Nephron progenitor cell (in vitro differentiated cells): ENCODE measurements at regions not wholly inside any gene's neighbourhood (a gene's known extent, or its start where the extent isn't known, plus 50 kb on each side); places are given as distances from the start of the nearest gene placed in this dataset.

Experiments used
- DNase-seq: peaks from one replicate; pipeline ENCODE4 v3.0.0; 2021
- H3K27ac Mint-ChIP-seq: 2 replicates; pipeline ENCODE4 v1.8.0; 2021; ENCODE audit warnings: mild to moderate bottlenecking, moderate library complexity, mixed read lengths
- H3K27me3 Mint-ChIP-seq: 2 replicates; pipeline ENCODE4 v1.8.0; 2021; ENCODE audit warnings: mild to moderate bottlenecking, low read depth, mixed read lengths; ENCODE audit not compliant: poor library complexity
- H3K36me3 Mint-ChIP-seq: 2 replicates; pipeline ENCODE4 v1.8.0; 2021; ENCODE audit warnings: low read depth, mixed read lengths
- H3K4me1 Mint-ChIP-seq: 2 replicates; pipeline ENCODE4 v1.8.0; 2021; ENCODE audit warnings: mixed read lengths
- H3K4me3 Mint-ChIP-seq: 2 replicates; pipeline ENCODE4 v1.8.0; 2021; ENCODE audit warnings: mild to moderate bottlenecking, moderate library complexity, mixed read lengths
- H3K9me3 Mint-ChIP-seq: 2 replicates; pipeline ENCODE4 v1.8.0; 2021; ENCODE audit warnings: mild to moderate bottlenecking, moderate library complexity, mixed read lengths
- TF ChIP-seq, protein P1 (sequence below): fragments of 200-600 bp; sonication (generic); IDR thresholded peaks from 2 replicates; pipeline ENCODE4 v1.5.0; 2021; ENCODE audit warnings: antibody characterized with exemption

DNA sequence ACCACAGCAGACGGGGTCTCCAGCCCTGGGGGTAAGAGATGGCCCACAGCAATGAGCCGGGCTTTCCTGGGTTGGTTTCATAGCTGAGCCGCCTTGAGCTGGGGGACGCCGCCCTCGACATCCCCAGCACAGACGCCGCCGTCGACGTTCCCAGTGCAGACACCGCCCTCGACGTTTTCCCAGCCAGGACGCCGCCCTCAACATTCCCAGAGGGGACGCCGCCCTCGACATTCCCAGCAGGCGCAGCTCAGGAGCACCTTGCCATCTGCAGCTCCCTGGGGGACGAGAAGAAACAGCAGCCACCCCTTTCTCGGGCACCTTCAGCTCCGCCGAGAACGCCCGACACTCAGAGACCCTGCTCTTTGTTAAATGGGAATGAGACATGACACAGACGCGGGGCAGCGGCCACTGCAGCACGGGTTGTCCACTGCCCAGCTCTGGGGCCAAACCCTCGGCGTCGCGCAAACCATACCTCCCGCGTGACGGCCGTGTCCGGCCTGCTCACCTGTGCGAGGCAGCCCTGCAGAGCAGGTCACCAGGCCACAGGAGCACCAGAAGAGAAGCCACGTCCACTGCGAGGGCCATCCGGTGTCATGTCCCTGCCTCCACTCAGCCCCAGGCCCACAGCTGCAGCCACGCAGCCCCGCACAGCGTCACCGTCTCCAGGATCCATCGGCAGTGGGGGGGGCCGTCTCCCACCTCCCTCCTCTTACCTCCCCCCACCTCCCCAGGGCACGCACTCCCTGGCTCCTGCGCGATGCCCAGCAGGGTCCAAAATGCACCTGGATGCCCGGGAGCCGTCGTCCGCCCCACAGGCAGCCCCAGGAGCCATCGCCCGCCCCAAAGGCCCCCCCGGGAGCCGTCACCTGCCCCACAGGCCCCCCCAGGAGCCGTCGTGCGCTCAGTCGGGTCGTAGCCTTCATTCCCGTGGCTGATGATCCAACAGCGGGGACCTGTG lies 77.4 kb upstream of the GALNT9 start:
- Mint-ChIP-seq H3K27ac (no peak overlapping the region), H3K9me3 (no peaks in the 10 kb centered on the region), H3K36me3 (no peaks in the 10 kb centered on the region), H3K4me3 (no peak overlapping the region), H3K4me1 (peaks cover 16% of the 10 kb centered on the region), H3K27me3 (no peaks in the 10 kb centered on the region)
- DNase-seq: no peak
- TF ChIP-seq, protein P1, sequence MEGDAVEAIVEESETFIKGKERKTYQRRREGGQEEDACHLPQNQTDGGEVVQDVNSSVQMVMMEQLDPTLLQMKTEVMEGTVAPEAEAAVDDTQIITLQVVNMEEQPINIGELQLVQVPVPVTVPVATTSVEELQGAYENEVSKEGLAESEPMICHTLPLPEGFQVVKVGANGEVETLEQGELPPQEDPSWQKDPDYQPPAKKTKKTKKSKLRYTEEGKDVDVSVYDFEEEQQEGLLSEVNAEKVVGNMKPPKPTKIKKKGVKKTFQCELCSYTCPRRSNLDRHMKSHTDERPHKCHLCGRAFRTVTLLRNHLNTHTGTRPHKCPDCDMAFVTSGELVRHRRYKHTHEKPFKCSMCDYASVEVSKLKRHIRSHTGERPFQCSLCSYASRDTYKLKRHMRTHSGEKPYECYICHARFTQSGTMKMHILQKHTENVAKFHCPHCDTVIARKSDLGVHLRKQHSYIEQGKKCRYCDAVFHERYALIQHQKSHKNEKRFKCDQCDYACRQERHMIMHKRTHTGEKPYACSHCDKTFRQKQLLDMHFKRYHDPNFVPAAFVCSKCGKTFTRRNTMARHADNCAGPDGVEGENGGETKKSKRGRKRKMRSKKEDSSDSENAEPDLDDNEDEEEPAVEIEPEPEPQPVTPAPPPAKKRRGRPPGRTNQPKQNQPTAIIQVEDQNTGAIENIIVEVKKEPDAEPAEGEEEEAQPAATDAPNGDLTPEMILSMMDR: no peak

DNA sequence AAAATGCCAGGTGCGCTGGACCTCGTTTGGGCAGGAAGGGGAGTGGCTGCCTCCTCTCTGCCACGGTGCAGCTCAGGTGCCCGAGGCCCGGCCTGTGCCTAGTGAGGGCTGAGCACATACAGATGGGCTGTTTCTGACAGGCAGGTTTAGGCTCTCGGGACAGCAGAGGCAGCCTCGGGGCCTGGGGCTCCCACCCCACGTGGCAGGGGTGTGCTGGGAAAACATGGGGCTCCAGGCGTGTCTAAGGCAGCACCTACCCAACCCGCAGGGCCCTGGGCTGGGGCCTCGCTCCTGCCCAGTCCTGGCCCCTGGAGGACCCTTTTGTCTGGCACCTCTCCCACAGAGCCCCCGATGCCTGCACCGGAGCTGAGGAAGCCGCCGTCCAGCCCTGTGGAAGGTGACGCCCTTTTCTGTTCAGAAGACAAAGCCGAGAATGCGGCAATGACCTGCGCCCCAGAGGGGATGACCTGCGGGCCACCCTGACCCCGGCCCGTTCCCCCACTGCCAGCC lies 76.4 kb upstream of the GALNT9 start:
- H3K27me3 Mint-ChIP-seq: no peaks in the 10 kb centered on the region
- H3K36me3 Mint-ChIP-seq: no peaks in the 10 kb centered on the region
- no peak overlapping the region for H3K4me3 Mint-ChIP-seq
- TF ChIP-seq, protein P1: no peak
- DNase-seq: no peak
- H3K4me1 Mint-ChIP-seq: peaks cover 20% of the 10 kb centered on the region
- H3K9me3 Mint-ChIP-seq: no peaks in the 10 kb centered on the region
- no peak overlapping the region for H3K27ac Mint-ChIP-seq

DNA sequence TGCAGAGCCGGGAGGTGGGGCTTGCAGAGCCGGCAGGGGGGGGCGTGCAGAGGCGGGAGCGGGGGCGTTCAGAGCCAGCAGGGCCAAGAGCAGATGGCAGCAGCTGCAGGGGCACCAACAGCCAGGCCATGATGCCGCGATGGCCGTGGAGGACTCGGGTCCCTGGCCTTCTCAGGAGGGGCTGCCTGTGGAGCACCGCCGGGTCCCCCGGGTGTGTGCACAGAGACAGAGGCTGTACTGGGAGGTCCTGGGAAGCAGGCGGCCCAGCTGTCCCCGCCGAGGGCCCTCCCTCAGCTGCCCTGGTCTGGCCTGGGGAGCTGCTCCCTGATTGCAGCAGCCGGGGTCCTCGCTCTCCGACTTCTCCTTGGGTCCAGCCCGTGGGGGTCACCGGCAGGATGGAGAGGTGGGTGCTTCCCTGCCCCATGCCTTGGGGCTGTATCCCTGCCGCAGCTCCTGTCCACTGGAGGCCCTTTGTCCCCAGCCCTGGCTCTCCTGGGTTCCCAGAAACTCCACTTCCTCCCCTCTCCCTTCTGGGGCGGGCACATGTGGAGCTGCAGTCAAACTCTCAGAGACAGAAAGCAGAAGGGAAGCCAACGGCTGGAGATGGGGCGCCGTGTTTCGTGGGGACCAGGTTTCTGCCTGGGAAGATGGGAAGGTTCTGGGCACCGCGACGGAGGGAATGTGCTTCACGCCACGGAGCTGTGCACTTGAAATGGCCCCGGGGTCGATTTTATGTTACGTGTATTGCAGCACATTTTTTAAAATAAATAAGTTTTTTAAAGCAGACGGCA lies 75.8 kb upstream of the GALNT9 start:
- no peak for DNase-seq
- no peaks in the 10 kb centered on the region for H3K27me3 Mint-ChIP-seq
- peaks cover 23% of the 10 kb centered on the region for H3K4me1 Mint-ChIP-seq
- TF ChIP-seq, protein P1: no peak
- H3K36me3 Mint-ChIP-seq: no peaks in the 10 kb centered on the region
- no peaks in the 10 kb centered on the region for H3K9me3 Mint-ChIP-seq
- no peak overlapping the region for H3K4me3 Mint-ChIP-seq
- H3K27ac Mint-ChIP-seq: no peak overlapping the region

DNA sequence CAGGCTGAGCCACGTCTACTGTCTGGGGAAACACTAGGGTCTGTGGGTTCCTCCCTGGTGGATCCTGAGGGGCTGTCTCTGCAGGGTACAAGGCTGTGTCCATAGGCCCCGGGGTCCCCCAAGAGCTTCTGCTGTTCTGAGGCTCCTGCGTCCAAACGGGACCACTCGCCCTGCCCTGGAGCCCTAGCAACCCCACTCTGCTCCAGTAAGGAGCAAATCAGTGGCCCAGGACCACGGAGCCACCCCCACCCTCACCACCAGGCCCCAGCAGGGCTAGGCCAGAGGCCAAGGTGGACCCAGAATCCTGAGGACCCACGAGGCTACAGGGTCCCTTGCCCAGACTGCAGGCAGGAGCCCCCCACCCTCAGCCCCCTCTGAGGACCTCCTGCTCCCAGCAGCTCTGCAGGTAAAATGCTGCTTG lies 75.1 kb upstream of the GALNT9 start:
- TF ChIP-seq, protein P1: no peak
- Mint-ChIP-seq H3K27me3 (no peaks in the 10 kb centered on the region), H3K4me1 (peaks cover 26% of the 10 kb centered on the region), H3K27ac (no peak overlapping the region), H3K4me3 (no peak overlapping the region), H3K9me3 (no peaks in the 10 kb centered on the region), H3K36me3 (no peaks in the 10 kb centered on the region)
- no peak for DNase-seq

DNA sequence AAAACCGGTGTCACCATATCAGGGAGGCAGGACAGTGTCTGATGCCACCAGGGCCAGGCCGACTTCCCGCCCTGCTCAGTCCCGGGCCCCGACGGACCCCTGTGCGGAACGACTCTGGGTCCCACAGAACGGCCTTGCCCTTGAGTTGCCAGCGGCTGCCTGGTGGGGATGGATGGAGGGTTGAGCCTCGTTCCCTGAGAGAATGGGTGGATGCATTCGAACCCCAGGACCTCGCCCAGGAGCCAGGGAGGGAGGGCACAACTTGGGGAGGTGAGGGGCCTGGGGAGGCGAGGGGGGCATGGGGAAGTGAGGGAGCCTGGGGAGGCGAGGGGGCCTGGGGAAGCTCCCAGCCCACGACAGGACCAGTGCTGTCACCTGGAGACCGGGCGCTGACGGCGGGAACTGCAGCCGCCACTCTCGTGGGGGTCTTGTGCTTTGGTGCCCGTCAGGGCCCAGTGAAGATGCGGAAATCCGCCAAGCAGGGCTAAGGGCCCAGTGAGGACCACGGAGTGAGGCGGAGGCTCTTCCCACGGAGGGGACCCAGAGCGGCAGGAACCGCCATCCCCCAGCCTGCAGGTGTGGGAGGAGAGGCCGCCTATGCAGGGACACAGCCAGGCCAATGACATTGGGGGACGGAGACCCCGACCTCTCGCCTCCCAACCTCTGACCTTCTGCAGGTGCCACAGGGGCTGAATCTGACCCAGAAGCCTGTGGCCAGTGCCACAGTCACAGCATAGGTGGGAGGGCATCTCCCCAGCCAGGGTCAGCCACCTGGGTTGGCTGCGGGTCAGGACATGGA lies 74.4 kb upstream of the GALNT9 start:
- TF ChIP-seq, protein P1: no peak
- H3K36me3 Mint-ChIP-seq: no peaks in the 10 kb centered on the region
- H3K27me3 Mint-ChIP-seq: peaks cover 2% of the 10 kb centered on the region
- H3K4me3 Mint-ChIP-seq: no peak overlapping the region
- no peaks in the 10 kb centered on the region for H3K9me3 Mint-ChIP-seq
- no peak for DNase-seq
- peaks cover 26% of the 10 kb centered on the region for H3K4me1 Mint-ChIP-seq
- H3K27ac Mint-ChIP-seq: no peak overlapping the region
